Ovary (tissue), 7 donors: ENCODE measurements at regions not wholly inside any gene's neighbourhood (a gene's known extent, or its start where the extent isn't known, plus 50 kb on each side); places are given as distances from the start of the nearest gene placed in this dataset.

Experiments
- DNase-seq, 5 donors: peaks; one replicate each; pipeline ENCODE4 v3.0.0-alpha.2; 2019 to 2020
- H3K27ac ChIP-seq, 2 donors: fragments of 200-600 bp; one replicate each; pipeline versions ENCODE4 v1.5.1 to v1.8.0; 2019 to 2022
- H3K27me3 ChIP-seq: fragments of 200-600 bp; one replicate; pipeline ENCODE4 v1.8.0; 2022
- H3K36me3 ChIP-seq: fragments of 200-600 bp; sonication (generic); one replicate; pipeline ENCODE4 v1.5.1; 2019
- H3K4me1 ChIP-seq: one replicate; pipeline ENCODE4 v1.8.1; 2013; ENCODE audit warnings: mild to moderate bottlenecking, moderate library complexity; ENCODE audit not compliant: insufficient read depth
- H3K4me3 ChIP-seq: fragments of 200-600 bp; sonication (generic); one replicate; pipeline ENCODE4 v1.5.1; 2017
- H3K9me3 ChIP-seq, 2 donors: fragments of 200-600 bp in 1 of 2; sonication (generic) in 1 of 2; one replicate each; pipeline versions ENCODE4 v1.5.1 to v1.8.1; 2013 to 2019; ENCODE audit warnings: mild to moderate bottlenecking in 1 of 2, moderate library complexity in 1 of 2
- CTCF ChIP-seq, 3 donors: fragments of 450-650 bp in 2 of 3; fragments of 200-600 bp in 1 of 3; IDR thresholded peaks; one replicate each; pipeline versions ENCODE4 v1.5.1 to v1.8.0; 2016 to 2022; ENCODE audit warnings: antibody characterized with exemption in 3 of 3, mild to moderate bottlenecking in 1 of 3
- EP300 ChIP-seq: sonication (generic); formaldehyde crosslinking; IDR thresholded peaks from one replicate; pipeline ENCODE4 v1.6.1; 2017; ENCODE audit warnings: antibody characterized with exemption
- POLR2A ChIP-seq: fragments of 450-650 bp; IDR thresholded peaks from one replicate; pipeline ENCODE4 v1.6.1; 2017; ENCODE audit warnings: antibody characterized with exemption, mild to moderate bottlenecking, moderate library complexity
- WGBS, 3 donors: extraction: QIAGEN DNeasy Blood & Tissue Kit in 1 of 3; methylation state at CpG; one replicate each; pipeline versions ENCODE4 v1.1.5 to v1.1.7; 2013 to 2017; 5-methylcytosine and 5-hydroxymethylcytosine counted together
- intact Hi-C, 4 donors: fragments of 100-400 bp; cut with DNase I; formaldehyde crosslinking; loops; one replicate each; pipeline versions ENCODE4 v1.11.0 to v1.15.1; 2022 to 2023
- donor health status: DM: no; HTN: no; CAD: no; lungs with moderate emphysema.
- donor health status: DM: no; HTN: no; CAD: no.
- donor health status: Bipolar disorder and iron deficiency.
- donor health status: DM: no; HTN: no; CAD: no.
- donor health status: DM: yes; HTN: yes; CAD: no.

GRCh38 chr4:165631912-165632311 lies 241.1 kb upstream of the TLL1 start:
- no peaks in the 10 kb centered on the region for H3K27me3 ChIP-seq
- H3K36me3 ChIP-seq, result no peaks in the 10 kb centered on the region
- TF ChIP-seq CTCF (IDR thresholded peaks at IDR 0.05) (no peak), POLR2A (no peak), EP300 (no peak)
- H3K27ac ChIP-seq, result no peak overlapping the region
- no peak overlapping the region for H3K4me3 ChIP-seq
- H3K9me3 ChIP-seq, result no peaks in the 10 kb centered on the region
- intact Hi-C loops, result no loop called here
- no peak for DNase-seq
- H3K4me1 ChIP-seq, result no peaks in the 10 kb centered on the region
- WGBS, 3 donors, result 84 to 94% (median 91%) methylated on average over 3 of the region's 3 CpGs

GRCh38 chr4:165634766-165635165 lies 238.3 kb upstream of the TLL1 start:
- H3K9me3 ChIP-seq, result no peaks in the 10 kb centered on the region
- no peaks in the 10 kb centered on the region for H3K36me3 ChIP-seq
- TF ChIP-seq POLR2A (no peak), EP300 (no peak), CTCF (IDR thresholded peaks at IDR 0.05) (no peak)
- intact Hi-C loops, result no loop called here
- H3K27ac ChIP-seq, result no peak overlapping the region
- H3K4me1 ChIP-seq, result no peaks in the 10 kb centered on the region
- DNase-seq, result no peak
- no peak overlapping the region for H3K4me3 ChIP-seq
- no peaks in the 10 kb centered on the region for H3K27me3 ChIP-seq

- H3K27ac ChIP-seq, result no peak overlapping the region
- H3K4me3 ChIP-seq, result no peak overlapping the region
- H3K27me3 ChIP-seq, result no peaks in the 10 kb centered on the region
- TF ChIP-seq POLR2A, result no peak
- no peaks in the 10 kb centered on the region for H3K36me3 ChIP-seq
- 84 to 86% (median 84%) methylated on average over 1 of the region's 1 CpG for WGBS, 3 donors
- no peaks in the 10 kb centered on the region for H3K4me1 ChIP-seq
- DNase-seq, result no peak
- intact Hi-C loops, result no loop called here
- H3K9me3 ChIP-seq, result no peaks in the 10 kb centered on the region
Observed at GRCh38 chr4:165635381-165635780, 237.7 kb upstream of the TLL1 start.

DNA sequence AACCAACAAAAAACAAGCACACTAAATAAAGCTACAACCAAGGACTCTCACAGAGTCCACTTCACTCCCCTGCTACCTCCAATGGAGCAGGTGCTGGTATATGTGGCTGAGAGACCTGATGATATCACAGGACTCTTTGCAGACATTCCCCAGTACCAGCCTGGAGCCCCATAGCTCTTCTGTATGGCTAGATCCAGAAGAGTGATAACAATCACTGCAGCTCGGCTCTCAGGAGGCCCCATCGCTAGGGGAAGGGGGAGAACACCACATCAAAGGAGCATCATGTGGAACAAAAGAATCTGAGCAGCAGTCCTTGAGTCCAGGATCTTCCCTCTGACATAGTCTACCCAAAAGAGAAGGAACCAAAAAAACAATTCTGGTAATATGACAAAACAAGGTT lies 237.1 kb upstream of the TLL1 start:
- no peak for TF ChIP-seq EP300
- TF ChIP-seq CTCF (IDR thresholded peaks at IDR 0.05), result no peak
- TF ChIP-seq POLR2A, result no peak
- Histone ChIP-seq H3K27ac (no peak overlapping the region), H3K9me3 (no peaks in the 10 kb centered on the region), H3K4me1 (no peaks in the 10 kb centered on the region), H3K4me3 (no peak overlapping the region), H3K36me3 (no peaks in the 10 kb centered on the region), H3K27me3 (no peaks in the 10 kb centered on the region)
- intact Hi-C loops, result no loop called here
- 64 to 77% (median 73%) methylated on average over 2 of the region's 2 CpGs for WGBS, 3 donors
- DNase-seq, result no peak

DNA sequence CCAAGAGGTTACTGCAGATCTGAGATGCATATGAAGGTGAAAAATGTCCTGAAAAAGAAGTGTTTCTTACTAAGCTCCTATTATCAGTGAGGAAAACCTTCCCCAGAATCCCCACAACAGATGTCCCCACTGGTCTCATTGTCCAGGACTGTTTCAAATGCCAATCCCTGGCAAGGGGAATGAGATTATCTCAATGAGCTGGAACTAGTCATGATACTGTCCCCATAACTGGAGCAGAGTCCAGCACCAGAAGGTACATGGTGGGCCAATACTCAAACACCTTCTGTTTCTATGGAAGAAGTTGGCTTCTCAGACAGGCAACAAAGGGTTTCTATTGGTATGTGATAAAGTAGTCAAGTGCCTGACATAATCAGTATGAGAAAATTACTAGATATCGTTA lies 221.1 kb upstream of the TLL1 start:
- H3K36me3 ChIP-seq, result no peaks in the 10 kb centered on the region
- TF ChIP-seq CTCF (IDR thresholded peaks at IDR 0.05) (no peak), EP300 (no peak), POLR2A (no peak)
- WGBS, 3 donors, result 83 to 85% (median 84%) methylated on average over 1 of the region's 1 CpG
- no peak overlapping the region for H3K4me3 ChIP-seq
- no peak overlapping the region for H3K27ac ChIP-seq
- no peaks in the 10 kb centered on the region for H3K9me3 ChIP-seq
- no peak for DNase-seq
- no peaks in the 10 kb centered on the region for H3K4me1 ChIP-seq
- no peaks in the 10 kb centered on the region for H3K27me3 ChIP-seq
- intact Hi-C loops, result no loop called here
